Natural killer cell (primary cell): ENCODE measurements at regions not wholly inside any gene's neighbourhood (a gene's known extent, or its start where the extent isn't known, plus 50 kb on each side); places are given as distances from the start of the nearest gene placed in this dataset.

Source experiments
- ATAC-seq, 3 donors: fragments of 150-1000 bp in 2 of 3; fragments of 200-7000 bp in 1 of 3; cut with Tn5 transposase; 1 replicate in 1 of 3; 2 replicates in 2 of 3; pipeline ENCODE4 v1.10.0; 2021; ENCODE audit warnings: mild to moderate bottlenecking in 2 of 3, moderate library complexity in 2 of 3
- DNase-seq, 2 donors: peaks; one replicate each; pipeline versions ENCODE4 v3.0.0 to v3.0.0-alpha.2; 2013 to 2021; ENCODE audit warnings: mixed read lengths in 1 of 2
- H3K27ac ChIP-seq: one replicate; pipeline ENCODE4 v1.5.1; 2013; ENCODE audit warnings: mild to moderate bottlenecking, low read length
- H3K27me3 ChIP-seq: one replicate; pipeline ENCODE4 v1.6.1; 2013; ENCODE audit warnings: low read length; ENCODE audit not compliant: control insufficient read depth, insufficient read depth
- H3K36me3 ChIP-seq: one replicate; pipeline ENCODE4 v1.6.1; 2013; ENCODE audit warnings: low read length; ENCODE audit not compliant: control insufficient read depth, insufficient read depth
- H3K4me1 ChIP-seq: one replicate; pipeline ENCODE4 v1.6.1; 2013; ENCODE audit warnings: low read length; ENCODE audit not compliant: control insufficient read depth, insufficient read depth
- H3K4me3 ChIP-seq: one replicate; pipeline ENCODE4 v1.5.1; 2013; ENCODE audit warnings: low read length
- H3K9me3 ChIP-seq: one replicate; pipeline ENCODE4 v1.6.1; 2013; ENCODE audit warnings: low read length; ENCODE audit not compliant: control insufficient read depth, insufficient read depth
- H3K27ac Mint-ChIP-seq, 2 donors: one replicate each; pipeline ENCODE4 v1.8.0; 2022; ENCODE audit warnings: mild to moderate bottlenecking in 2 of 2, mixed read lengths in 2 of 2, moderate library complexity in 1 of 2
- H3K27me3 Mint-ChIP-seq, 2 donors: one replicate each; pipeline ENCODE4 v1.8.0; 2022; ENCODE audit warnings: low read depth in 2 of 2, mixed read lengths in 2 of 2
- H3K36me3 Mint-ChIP-seq: one replicate; pipeline ENCODE4 v1.8.0; 2022; ENCODE audit warnings: mixed read lengths
- H3K4me1 Mint-ChIP-seq, 2 donors: one replicate each; pipeline ENCODE4 v1.8.0; 2022; ENCODE audit warnings: mixed read lengths in 2 of 2
- H3K4me3 Mint-ChIP-seq: one replicate; pipeline ENCODE4 v1.8.0; 2022; ENCODE audit warnings: mild to moderate bottlenecking, moderate library complexity, mixed read lengths
- H3K9me3 Mint-ChIP-seq, 2 donors: one replicate each; pipeline ENCODE4 v1.8.0; 2022; ENCODE audit warnings: mixed read lengths in 2 of 2
- CTCF ChIP-seq: fragments of 200-600 bp; IDR thresholded peaks from one replicate; pipeline ENCODE4 v1.8.0; 2022; ENCODE audit warnings: antibody characterized with exemption
- WGBS: methylation state at CpG from one replicate; pipeline ENCODE4 v1.1.7; 2013; ENCODE audit warnings: missing lambda C conversion rate; ENCODE audit not compliant: insufficient coverage; 5-methylcytosine and 5-hydroxymethylcytosine counted together
- intact Hi-C: fragments of 100-400 bp; cut with micrococcal nuclease; formaldehyde crosslinking; loops from one replicate; pipeline ENCODE4 v1.14.2; 2022

- no peak for TF ChIP-seq CTCF
- H3K27me3 ChIP-seq, result no peaks in the 10 kb centered on the region
- WGBS, result 85% methylated on average over 3 of the region's 4 CpGs
- peaks cover 25% of the 10 kb centered on the region in 2 donors for H3K4me1 Mint-ChIP-seq
- no peaks in the 10 kb centered on the region for H3K9me3 ChIP-seq
- no peak overlapping the region for H3K4me3 ChIP-seq
- no peaks in the 10 kb centered on the region for H3K36me3 ChIP-seq
- intact Hi-C loops, result no loop called here
- H3K4me3 Mint-ChIP-seq, result peak overlapping the region; percentile 32
- no peaks in the 10 kb centered on the region for H3K9me3 Mint-ChIP-seq
- H3K4me1 ChIP-seq, result peaks cover 13% of the 10 kb centered on the region
- DNase-seq (no peak), ATAC-seq (peak in 1 of 3 donors; percentile 28)
- peak overlapping the region in 1 of 2 donors; percentile 44 for H3K27ac Mint-ChIP-seq
- no peaks in the 10 kb centered on the region for H3K36me3 Mint-ChIP-seq
- no peaks in the 10 kb centered on the region for H3K27me3 Mint-ChIP-seq
- H3K27ac ChIP-seq, result no peak overlapping the region
Measured at GRCh38 chr6:156634048-156634447, 143.1 kb upstream of the ARID1B start.

- H3K36me3 Mint-ChIP-seq, result no peaks in the 10 kb centered on the region
- no peaks in the 10 kb centered on the region for H3K27me3 Mint-ChIP-seq
- no peaks in the 10 kb centered on the region for H3K9me3 Mint-ChIP-seq
- Histone ChIP-seq H3K9me3 (no peaks in the 10 kb centered on the region), H3K4me1 (peaks cover 13% of the 10 kb centered on the region), H3K4me3 (no peak overlapping the region), H3K36me3 (no peaks in the 10 kb centered on the region), H3K27ac (no peak overlapping the region), H3K27me3 (no peaks in the 10 kb centered on the region)
- no peak for ATAC-seq
- no peak for DNase-seq
- 97% methylated on average over 11 of the region's 11 CpGs for WGBS
- H3K27ac Mint-ChIP-seq, result no peak overlapping the region
- H3K4me1 Mint-ChIP-seq, result peaks cover 25% of the 10 kb centered on the region in 2 donors
- TF ChIP-seq CTCF, result no peak
- peak overlapping the region; percentile 17 for H3K4me3 Mint-ChIP-seq
- intact Hi-C loops, result no loop called here
Measured at GRCh38 chr6:156633291-156633690, 143.9 kb upstream of the ARID1B start.

GRCh38 chr6:156630613-156631302, 146.4 kb upstream of the ARID1B start:
- no peak for TF ChIP-seq CTCF
- Histone ChIP-seq H3K27ac (no peak overlapping the region), H3K4me3 (no peak overlapping the region), H3K36me3 (no peaks in the 10 kb centered on the region), H3K4me1 (peaks cover 13% of the 10 kb centered on the region), H3K27me3 (no peaks in the 10 kb centered on the region), H3K9me3 (no peaks in the 10 kb centered on the region)
- Mint-ChIP-seq H3K4me3 (no peak overlapping the region), H3K27me3 (peaks cover 0 to 5% of the 10 kb centered on the region in 2 donors), H3K9me3 (no peaks in the 10 kb centered on the region), H3K4me1 (peaks cover 25% of the 10 kb centered on the region in 2 donors), H3K36me3 (no peaks in the 10 kb centered on the region), H3K27ac (no peak overlapping the region)
- intact Hi-C loops, result no loop called here
- WGBS, result 97% methylated on average over 36 of the region's 36 CpGs
- no peak for DNase-seq
- ATAC-seq, result no peak

GRCh38 chr6:156628805-156629204, 148.4 kb upstream of the ARID1B start:
- no peak for TF ChIP-seq CTCF
- Mint-ChIP-seq H3K27me3 (peaks cover 0 to 5% of the 10 kb centered on the region in 2 donors), H3K4me1 (peaks cover 7% of the 10 kb centered on the region in 2 donors), H3K9me3 (no peaks in the 10 kb centered on the region), H3K27ac (no peak overlapping the region), H3K4me3 (no peak overlapping the region), H3K36me3 (no peaks in the 10 kb centered on the region)
- H3K27ac ChIP-seq, result no peak overlapping the region
- 93% methylated on average over 2 of the region's 3 CpGs for WGBS
- H3K4me3 ChIP-seq, result no peak overlapping the region
- peaks cover under 1% of the 10 kb centered on the region for H3K4me1 ChIP-seq
- no peaks in the 10 kb centered on the region for H3K9me3 ChIP-seq
- no peaks in the 10 kb centered on the region for H3K36me3 ChIP-seq
- ATAC-seq (no peak), DNase-seq (no peak)
- intact Hi-C loops, result no loop called here
- H3K27me3 ChIP-seq, result no peaks in the 10 kb centered on the region
